ENCODE measurements at regions not wholly inside any gene's neighbourhood (a gene's known extent, or its start where the extent isn't known, plus 50 kb on each side); places are given as distances from the start of the nearest gene placed in this dataset.

DNA sequence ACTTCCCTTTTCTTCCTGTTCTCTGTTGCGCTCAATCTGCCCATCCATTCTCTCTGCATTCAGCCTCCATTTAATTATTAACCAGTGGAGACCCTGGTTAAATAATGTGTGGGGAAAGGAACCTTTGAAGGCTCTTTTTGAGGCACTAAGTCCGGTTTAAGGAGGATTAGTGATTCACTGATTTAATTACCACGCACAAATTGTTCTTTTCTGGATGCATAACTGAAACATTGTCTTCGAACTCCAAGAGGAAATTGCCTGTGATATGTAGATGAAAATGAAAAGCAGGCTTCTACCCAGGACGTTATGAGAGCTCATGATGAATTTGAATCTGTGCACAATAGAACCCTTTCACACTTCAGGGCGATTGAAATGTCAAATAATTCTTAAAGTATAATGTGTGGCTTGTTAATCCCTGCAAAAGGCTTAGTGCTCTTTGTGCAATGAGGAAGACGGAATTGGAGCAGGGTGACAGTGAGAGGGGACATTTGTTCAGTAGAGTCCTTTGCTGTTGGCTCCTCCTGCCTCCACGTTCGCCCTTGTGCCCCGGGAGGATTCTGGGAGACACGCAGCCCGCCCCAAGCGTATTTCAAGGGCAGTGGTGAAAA, 51.1 kb upstream of the ZNF236 start:
- DNase-seq (ENCODE audit: low spot score) = no peak
- in situ Hi-C loops (cut with MboI; ENCODE audit: low sequenced_read_pairs, unreplicated experiment) = no loop called here
- TF ChIP-seq, protein P1, sequence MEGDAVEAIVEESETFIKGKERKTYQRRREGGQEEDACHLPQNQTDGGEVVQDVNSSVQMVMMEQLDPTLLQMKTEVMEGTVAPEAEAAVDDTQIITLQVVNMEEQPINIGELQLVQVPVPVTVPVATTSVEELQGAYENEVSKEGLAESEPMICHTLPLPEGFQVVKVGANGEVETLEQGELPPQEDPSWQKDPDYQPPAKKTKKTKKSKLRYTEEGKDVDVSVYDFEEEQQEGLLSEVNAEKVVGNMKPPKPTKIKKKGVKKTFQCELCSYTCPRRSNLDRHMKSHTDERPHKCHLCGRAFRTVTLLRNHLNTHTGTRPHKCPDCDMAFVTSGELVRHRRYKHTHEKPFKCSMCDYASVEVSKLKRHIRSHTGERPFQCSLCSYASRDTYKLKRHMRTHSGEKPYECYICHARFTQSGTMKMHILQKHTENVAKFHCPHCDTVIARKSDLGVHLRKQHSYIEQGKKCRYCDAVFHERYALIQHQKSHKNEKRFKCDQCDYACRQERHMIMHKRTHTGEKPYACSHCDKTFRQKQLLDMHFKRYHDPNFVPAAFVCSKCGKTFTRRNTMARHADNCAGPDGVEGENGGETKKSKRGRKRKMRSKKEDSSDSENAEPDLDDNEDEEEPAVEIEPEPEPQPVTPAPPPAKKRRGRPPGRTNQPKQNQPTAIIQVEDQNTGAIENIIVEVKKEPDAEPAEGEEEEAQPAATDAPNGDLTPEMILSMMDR (IDR thresholded peaks at IDR 0.05; ENCODE audit: borderline replicate concordance, control extremely low read depth, extremely low read depth, insufficient read depth, missing control alignments) = no peak

- TF ChIP-seq, protein P1 (IDR thresholded peaks at IDR 0.05; ENCODE audit: borderline replicate concordance, control extremely low read depth, extremely low read depth, insufficient read depth, missing control alignments) = no peak
- in situ Hi-C loops (cut with MboI; ENCODE audit: low sequenced_read_pairs, unreplicated experiment) = no loop called here
- no peak for DNase-seq (ENCODE audit: low spot score)
These were observed 54.4 kb upstream of the ZNF236 start for GRCh38 chr18:76767954-76768353.

GRCh38 chr18:76766429-76766828, 55.9 kb upstream of the ZNF236 start:
- in situ Hi-C loops (cut with MboI; ENCODE audit: low sequenced_read_pairs, unreplicated experiment) = no loop called here
- no peak for DNase-seq (ENCODE audit: low spot score)
- TF ChIP-seq, protein P1 (IDR thresholded peaks at IDR 0.05; ENCODE audit: borderline replicate concordance, control extremely low read depth, extremely low read depth, insufficient read depth, missing control alignments) = no peak

DNA sequence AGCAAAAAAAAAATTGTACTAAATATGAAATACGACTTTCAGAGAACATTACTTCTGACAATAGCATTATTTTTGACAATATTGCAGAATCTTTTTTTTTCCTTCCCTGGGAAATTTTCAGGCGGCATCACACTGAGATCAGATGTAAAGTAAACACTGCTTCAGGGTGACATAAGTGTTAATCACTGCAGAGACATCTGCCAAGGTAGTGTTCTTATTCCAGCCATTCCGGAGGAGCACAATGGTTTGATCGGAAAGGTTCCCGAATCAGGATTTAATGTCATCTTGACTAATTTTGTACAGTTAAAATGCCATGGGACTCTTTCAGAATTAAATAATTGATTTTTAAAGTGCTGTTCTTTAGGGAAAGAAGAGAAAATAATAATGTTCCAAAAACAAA, 56.7 kb upstream of the ZNF236 start:
- in situ Hi-C loops (cut with MboI; ENCODE audit: low sequenced_read_pairs, unreplicated experiment) = no loop called here
- no peak for DNase-seq (ENCODE audit: low spot score)

GRCh38 chr18:76764291-76764901, 58.0 kb upstream of the ZNF236 start:
- in situ Hi-C loops (cut with MboI; ENCODE audit: low sequenced_read_pairs, unreplicated experiment) = no loop called here
- TF ChIP-seq, protein P1 (IDR thresholded peaks at IDR 0.05; ENCODE audit: borderline replicate concordance, control extremely low read depth, extremely low read depth, insufficient read depth, missing control alignments) = no peak
- no peak for DNase-seq (ENCODE audit: low spot score)

More for the DNA sequence above, 56.7 kb upstream of the ZNF236 start:
- TF ChIP-seq, protein P1 (IDR thresholded peaks at IDR 0.05; ENCODE audit: borderline replicate concordance, control extremely low read depth, extremely low read depth, insufficient read depth, missing control alignments) = no peak

DNA sequence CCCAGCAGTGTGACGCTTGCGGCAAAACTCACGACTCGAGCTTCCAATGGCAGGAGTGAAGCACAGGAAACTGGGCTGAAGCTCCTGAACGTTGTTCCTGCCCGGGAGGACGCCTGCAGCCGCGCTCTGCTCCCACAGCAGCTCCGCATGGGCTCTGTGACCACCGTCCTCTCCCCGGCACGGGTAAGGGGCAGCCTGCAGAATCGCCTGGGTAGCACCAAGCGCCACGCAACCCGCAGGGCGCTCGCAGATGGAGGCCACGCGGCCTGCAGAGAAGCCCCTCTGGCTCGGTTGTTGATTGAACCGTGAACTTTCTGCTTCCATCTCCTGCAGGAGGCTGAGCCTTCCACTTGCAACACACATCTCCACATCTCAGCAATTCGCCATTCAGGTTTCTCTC, 63.3 kb upstream of the ZNF236 start:
- in situ Hi-C loops (cut with MboI; ENCODE audit: low sequenced_read_pairs, unreplicated experiment) = no loop called here
- TF ChIP-seq, protein P1 (IDR thresholded peaks at IDR 0.05; ENCODE audit: borderline replicate concordance, control extremely low read depth, extremely low read depth, insufficient read depth, missing control alignments) = no peak
- no peak for DNase-seq (ENCODE audit: low spot score)

Measured in GM13976 (cell line).